ENCODE measurements at regions not wholly inside any gene's neighbourhood (a gene's known extent, or its start where the extent isn't known, plus 50 kb on each side); places are given as distances from the start of the nearest gene placed in this dataset.

- H3K4me2 ChIP-seq (ENCODE audit: low read length), result no peak overlapping the region
- H3K4me3 ChIP-seq (replicated peaks in 1 of 2; ENCODE audit: low read depth in 1 of 2, low read length in 2 of 2), result no peak overlapping the region
- no peak overlapping the region for H3K9ac ChIP-seq (ENCODE audit: low read length)
- H4K20me1 ChIP-seq (ENCODE audit: insufficient read depth), result no peaks in the 10 kb centered on the region
- DNase-seq (ENCODE audit: low read depth, low spot score) (no peak), ATAC-seq (no peak)
- intact Hi-C loops (cut with micrococcal nuclease), result no loop called here
- RAD21 ChIA-PET (ENCODE audit: low non-redundant PET in 1 of 2, low total read pairs in 2 of 2, uncharacterized antibody in 2 of 2, unreplicated experiment in 2 of 2), result no interaction called here
- H3K36me3 ChIP-seq (ENCODE audit: control insufficient read depth in 1 of 2, insufficient read depth in 2 of 2, low read length in 2 of 2), result no peaks in the 10 kb centered on the region
- no peak overlapping the region for H3K27ac ChIP-seq (ENCODE audit: low read depth, low read length)
- POLR2A ChIA-PET, result no interaction called here
- no peaks in the 10 kb centered on the region for H3K4me1 ChIP-seq (ENCODE audit: control insufficient read depth in 1 of 2, insufficient read depth in 2 of 2, low read length in 2 of 2)
- H3K79me2 ChIP-seq (ENCODE audit: insufficient read depth, low read length), result no peaks in the 10 kb centered on the region
- H3K9me2 ChIP-seq (ENCODE audit: insufficient read depth), result no peaks in the 10 kb centered on the region
- H3K27me3 ChIP-seq (ENCODE audit: insufficient read depth, low read length), result no peaks in the 10 kb centered on the region
- H2AFZ ChIP-seq (ENCODE audit: low read depth, low read length, poor library complexity, severe bottlenecking), result no peak overlapping the region
- CTCF ChIA-PET, result no interaction called here
- peaks cover 3 to 4% of the 10 kb centered on the region in 2 experiments; a peak in 2 of 4 replicates for H3K9me3 ChIP-seq (ENCODE audit: control insufficient read depth in 1 of 2, insufficient read depth in 1 of 2, low read depth in 1 of 2, low read length in 2 of 2)
- BruUV-seq (replicated peaks), result no TSS peak
- TF ChIP-seq EGR1 (IDR thresholded peaks at IDR 0.05; ENCODE audit: low read depth) (no peak), TCF7L2 (IDR thresholded peaks at IDR 0.05; ENCODE audit: borderline replicate concordance, extremely low read depth, insufficient read depth, insufficient read length) (no peak), FOSL1 (IDR thresholded peaks at IDR 0.05; ENCODE audit: low read depth) (no peak), SRF (IDR thresholded peaks at IDR 0.05; ENCODE audit: low read depth) (no peak), ZBTB33 (IDR thresholded peaks at IDR 0.05; ENCODE audit: extremely low read depth, insufficient replicate concordance, low read length) (no peak), CEBPB (IDR thresholded peaks at IDR 0.05; ENCODE audit: low read depth) (no peak), CBX3 (IDR thresholded peaks at IDR 0.05; ENCODE audit: low read depth) (no peak), REST (IDR thresholded peaks at IDR 0.05; ENCODE audit: low read depth) (no peak), EZH2phosphoT487 (IDR thresholded peaks at IDR 0.05; ENCODE audit: borderline replicate concordance) (no peak), ATF3 (IDR thresholded peaks at IDR 0.05) (no peak), SP1 (IDR thresholded peaks at IDR 0.05; ENCODE audit: low read depth) (no peak), YY1 (IDR thresholded peaks at IDR 0.05; ENCODE audit: extremely low read depth, insufficient replicate concordance, low read depth, low read length) (no peak), RAD21 (IDR thresholded peaks at IDR 0.05; ENCODE audit: low read depth) (no peak), MAX (IDR thresholded peaks at IDR 0.05) (no peak), ELF1 (IDR thresholded peaks at IDR 0.05; ENCODE audit: borderline replicate concordance, low read depth) (no peak), POLR2A (IDR thresholded peaks at IDR 0.05; ENCODE audit: borderline replicate concordance, extremely low read depth, insufficient read depth, insufficient read length) (no peak), ZFX (IDR thresholded peaks at IDR 0.05) (no peak)
Observed at GRCh38 chr10:36773652-36774051, 351.7 kb upstream of the ANKRD30A start.
